ENCODE measurements at regions not wholly inside any gene's neighbourhood (a gene's known extent, or its start where the extent isn't known, plus 50 kb on each side); places are given as distances from the start of the nearest gene placed in this dataset.

DNA sequence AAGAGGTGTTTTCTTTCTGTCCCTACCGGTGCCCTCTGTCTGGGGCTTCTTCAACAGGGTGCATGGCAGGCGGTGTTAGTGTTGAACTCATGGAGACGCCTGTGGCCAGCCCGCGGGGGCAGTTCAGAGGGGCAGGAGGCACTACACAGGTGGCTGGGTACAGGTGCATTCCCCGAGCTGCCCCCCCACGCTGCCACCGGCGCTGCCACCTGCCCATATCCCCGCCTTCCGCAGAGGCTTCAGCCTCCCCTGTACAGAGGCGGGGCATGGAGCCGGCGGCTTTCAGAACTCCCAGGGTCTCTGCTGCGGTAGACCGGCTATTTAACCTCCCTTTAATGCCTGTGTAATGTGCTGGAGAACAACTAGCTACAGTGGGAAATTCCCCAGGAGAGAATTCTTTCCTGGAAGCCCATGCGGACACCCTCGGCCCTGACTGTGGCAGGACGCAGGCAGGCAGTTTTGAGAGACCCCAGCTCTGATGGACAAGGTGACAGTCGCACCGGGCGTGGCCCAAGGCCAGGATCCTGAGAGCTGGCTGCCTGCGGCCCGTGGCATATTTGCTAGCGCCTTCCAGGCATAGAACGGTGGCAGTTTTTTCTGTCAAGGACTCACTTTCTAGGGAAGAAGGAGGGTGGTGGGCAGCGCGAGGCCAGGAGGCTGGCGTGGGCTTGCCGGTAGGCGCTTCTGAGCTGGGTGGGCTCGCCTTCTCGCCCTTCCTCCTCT lies 53.7 kb upstream of the ZNF32 start:
- no peak for DNase-seq

- DNase-seq: no peak
Observed at GRCh38 chr10:43701295-43701694, 52.6 kb upstream of the ZNF32 start.

DNA sequence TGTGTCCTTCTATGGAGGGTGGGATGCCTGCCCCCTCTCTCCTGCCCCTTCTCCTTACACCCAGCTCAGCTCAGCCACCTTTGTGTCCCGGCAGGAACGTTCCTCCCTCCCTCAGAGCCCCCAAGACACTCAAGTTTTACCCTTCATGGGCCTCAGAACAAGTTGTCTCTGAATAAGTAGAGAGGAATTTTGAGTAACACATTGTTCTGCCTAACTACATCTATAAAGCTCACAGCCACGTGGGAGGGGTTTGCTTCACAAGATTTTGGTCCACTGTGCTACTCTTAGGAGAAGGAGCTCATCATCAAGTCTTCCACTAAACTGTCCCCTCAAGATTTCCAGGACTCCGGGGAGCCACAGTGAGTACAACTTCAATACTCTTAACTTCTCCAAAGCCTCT lies 51.6 kb upstream of the ZNF32 start:
- no peak for DNase-seq

DNA sequence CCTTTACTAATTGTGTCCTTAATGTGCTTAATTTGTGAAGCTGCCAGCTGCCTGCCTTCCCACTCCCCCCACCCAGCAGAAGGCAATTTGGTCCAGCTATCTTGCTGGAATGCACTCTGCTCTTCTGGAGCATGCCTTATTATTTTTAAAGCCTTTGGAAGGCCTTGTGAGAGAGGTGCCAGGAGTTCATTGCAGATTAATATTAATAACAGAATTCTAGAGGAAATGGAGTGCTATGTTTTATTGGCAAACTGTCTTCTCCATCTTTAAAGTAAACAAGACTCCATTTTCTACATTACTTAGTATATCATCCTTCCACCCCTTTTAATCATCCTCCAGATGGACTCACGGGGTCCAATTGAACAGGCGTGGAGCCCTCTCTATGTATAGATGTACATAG lies 50.8 kb upstream of the ZNF32 start:
- no peak for DNase-seq
